Activated CD4-positive, alpha-beta T cell treated with anti-CD3 and anti-CD28 coated beads for 4 hours (primary cell): ENCODE measurements at regions not wholly inside any gene's neighbourhood (a gene's known extent, or its start where the extent isn't known, plus 50 kb on each side); places are given as distances from the start of the nearest gene placed in this dataset.

Experiments used
- DNase-seq, 2 donors: peaks; one replicate each; pipeline ENCODE4 v3.0.0-alpha.2; 2020

GRCh38 chr1:112783059-112783458 lies 67.9 kb upstream of the PPM1J start:
- DNase-seq, result no peak

GRCh38 chr1:112779665-112780526 lies 64.8 kb upstream of the PPM1J start:
- no peak for DNase-seq

GRCh38 chr1:112778137-112778536 lies 63.0 kb upstream of the PPM1J start:
- DNase-seq, result no peak

- DNase-seq, result no peak
These were observed 61.6 kb upstream of the PPM1J start for GRCh38 chr1:112776688-112777087.

- DNase-seq, result no peak
These were observed 57.6 kb upstream of the PPM1J start for GRCh38 chr1:112772781-112773180.

GRCh38 chr1:112770724-112771123 lies 55.6 kb upstream of the PPM1J start:
- DNase-seq, result no peak

GRCh38 chr1:112769611-112770010 lies 54.5 kb upstream of the PPM1J start:
- DNase-seq, result no peak

GRCh38 chr1:112767646-112768045 lies 52.5 kb upstream of the PPM1J start:
- no peak for DNase-seq
